Esophagus (tissue), 2 donors: ENCODE measurements at regions not wholly inside any gene's neighbourhood (a gene's known extent, or its start where the extent isn't known, plus 50 kb on each side); places are given as distances from the start of the nearest gene placed in this dataset.
"Not testable (repeated sequence)": the region's sequence is repeated elsewhere in the genome, so short reads cannot be mapped to it uniquely, and the experiment has no call there.

ENCODE experiments used
- H3K27ac ChIP-seq, 2 donors: one replicate each; pipeline ENCODE4 v1.5.1; 2013; ENCODE audit warnings: low read depth in 2 of 2, mild to moderate bottlenecking in 2 of 2, inconsistent platforms in 1 of 2, low read length in 1 of 2, moderate library complexity in 1 of 2
- H3K27me3 ChIP-seq, 2 donors: one replicate each; pipeline ENCODE4 v1.6.1; 2013; ENCODE audit warnings: low read length in 2 of 2, control low read depth in 1 of 2, mild to moderate bottlenecking in 1 of 2; ENCODE audit not compliant: insufficient read depth in 2 of 2, control insufficient read depth in 1 of 2
- H3K36me3 ChIP-seq, 2 donors: one replicate each; pipeline ENCODE4 v1.6.1; 2013; ENCODE audit warnings: low read length in 1 of 2; ENCODE audit not compliant: control insufficient read depth in 2 of 2, insufficient read depth in 2 of 2
- H3K4me1 ChIP-seq, 2 donors: one replicate each; pipeline ENCODE4 v1.6.1; 2013; ENCODE audit warnings: low read length in 1 of 2; ENCODE audit not compliant: control insufficient read depth in 2 of 2, insufficient read depth in 2 of 2
- H3K4me3 ChIP-seq, 2 donors: one replicate each; pipeline ENCODE4 v1.5.1; 2013; ENCODE audit warnings: low read length in 2 of 2, mild to moderate bottlenecking in 2 of 2, low read depth in 1 of 2, moderate library complexity in 1 of 2
- H3K9me3 ChIP-seq, 2 donors: one replicate each; pipeline ENCODE4 v1.6.1; 2013; ENCODE audit warnings: mild to moderate bottlenecking in 2 of 2, low read depth in 1 of 2, low read length in 1 of 2, moderate library complexity in 1 of 2; ENCODE audit not compliant: control insufficient read depth in 2 of 2, insufficient read depth in 1 of 2
- WGBS, 2 donors: extraction: QIAGEN DNeasy Blood & Tissue Kit; methylation state at CpG; one replicate each; pipeline ENCODE4 v1.1.7; 2013; 5-methylcytosine and 5-hydroxymethylcytosine counted together
- donor health status: healthy with polysubstance abuse.
- donor health status: Bipolar disorder and iron deficiency.

DNA sequence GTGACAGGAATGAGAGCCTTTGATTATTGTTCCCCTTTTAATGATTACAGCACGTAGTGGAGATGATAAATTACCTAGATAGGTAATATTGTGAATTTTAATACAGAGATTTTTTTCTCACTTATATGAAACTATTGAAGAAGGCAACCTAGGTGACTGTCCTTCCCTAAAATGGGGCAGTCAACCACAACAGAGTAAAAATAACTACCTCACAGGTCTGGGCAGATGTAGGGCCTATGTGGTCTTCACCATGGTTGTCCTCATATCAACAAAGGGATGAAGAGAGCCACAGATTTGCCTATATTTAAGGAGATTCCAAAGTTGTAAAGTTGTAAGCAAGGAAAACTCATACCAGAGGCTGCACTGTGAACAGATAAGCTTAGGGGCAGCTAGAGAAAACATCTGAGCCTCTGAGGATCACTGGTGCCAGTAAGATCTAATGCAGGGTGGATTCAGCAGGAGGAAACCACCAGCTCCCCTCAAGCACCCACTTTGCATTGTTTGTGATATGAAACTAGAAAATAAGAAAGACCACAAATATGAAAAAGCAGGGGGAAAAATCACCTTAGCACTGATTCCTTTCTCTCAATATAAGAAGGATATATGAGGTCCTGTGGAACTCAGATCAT is 547.9 kb upstream of the GALNTL6 start:
- Histone ChIP-seq H3K27me3 (no peaks in the 10 kb centered on the region), H3K27ac (no peak overlapping the region), H3K4me3 (no peak overlapping the region), H3K4me1 (no peaks in the 10 kb centered on the region), H3K9me3 (peaks cover 0 to 2% of the 10 kb centered on the region in 2 donors), H3K36me3 (no peaks in the 10 kb centered on the region)
- WGBS, 2 donors = 54 to 58% methylated on average over 1 of the region's 1 CpG

DNA sequence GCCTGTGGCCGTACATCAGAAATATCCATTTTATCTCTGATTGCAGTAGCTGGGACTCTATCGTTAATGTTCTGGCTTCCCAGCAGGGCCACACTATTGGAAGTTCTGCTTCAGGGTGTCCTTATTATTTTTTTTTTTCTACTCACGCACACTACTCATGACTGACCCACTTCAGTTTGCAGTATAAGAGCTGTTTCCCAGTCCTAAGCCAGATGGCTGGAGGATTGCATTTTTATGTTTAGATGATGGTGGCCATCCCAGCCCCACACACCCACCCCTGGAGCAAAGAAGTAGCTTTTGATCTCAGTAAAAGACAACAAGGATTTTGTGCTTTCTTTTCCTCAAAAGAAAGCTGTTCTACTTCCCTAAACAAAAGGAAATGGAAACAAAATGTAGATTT is 557.0 kb upstream of the GALNTL6 start:
- Histone ChIP-seq H3K4me3 (no peak overlapping the region), H3K27me3 (no peaks in the 10 kb centered on the region), H3K4me1 (no peaks in the 10 kb centered on the region), H3K36me3 (no peaks in the 10 kb centered on the region), H3K27ac (no peak overlapping the region), H3K9me3 (no peaks in the 10 kb centered on the region)
- 76 to 89% methylated on average over 3 of the region's 3 CpGs for WGBS, 2 donors

DNA sequence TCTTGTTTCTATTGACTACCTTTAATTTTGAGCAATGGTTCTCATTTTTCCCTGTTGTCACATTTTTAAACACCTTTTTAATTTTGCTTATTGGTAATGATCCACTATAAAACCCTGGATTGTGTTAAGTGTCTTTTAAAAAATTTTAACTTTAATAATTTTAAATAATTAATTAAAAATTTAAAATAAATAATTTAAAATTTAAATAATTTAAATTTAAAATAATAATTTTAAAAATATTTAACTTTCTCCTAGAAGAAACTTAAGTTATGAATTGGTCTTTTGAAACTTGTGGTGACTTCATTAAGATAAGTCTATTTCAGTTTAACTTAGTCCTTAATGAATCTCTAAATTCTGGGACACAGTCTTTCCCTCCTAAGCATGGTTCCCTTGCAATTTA is 566.3 kb upstream of the GALNTL6 start:
- Histone ChIP-seq H3K4me3 (no peak overlapping the region), H3K9me3 (no peaks in the 10 kb centered on the region), H3K4me1 (no peaks in the 10 kb centered on the region), H3K27me3 (no peaks in the 10 kb centered on the region), H3K36me3 (no peaks in the 10 kb centered on the region), H3K27ac (no peak overlapping the region)

DNA sequence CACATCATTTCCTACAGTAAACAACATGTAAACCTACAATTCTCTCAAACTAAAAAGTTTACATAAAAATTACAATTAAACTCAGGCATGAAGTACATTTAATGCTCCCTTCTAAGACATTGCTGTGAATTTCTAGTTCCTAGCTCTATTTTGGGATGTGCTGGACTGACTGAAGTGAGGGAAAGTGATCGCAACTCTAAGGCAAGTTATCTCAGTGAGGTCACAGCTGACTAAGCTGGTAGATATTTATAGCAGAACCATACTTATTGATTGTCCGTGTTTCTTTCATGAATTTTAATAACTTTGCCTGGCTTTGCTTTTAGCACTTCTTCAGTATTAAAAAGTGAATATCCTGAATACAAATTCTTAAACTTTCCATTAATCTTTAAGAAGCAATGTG is 570.4 kb upstream of the GALNTL6 start:
- Histone ChIP-seq H3K27ac (no peak overlapping the region), H3K4me1 (no peaks in the 10 kb centered on the region), H3K36me3 (no peaks in the 10 kb centered on the region), H3K9me3 (no peaks in the 10 kb centered on the region), H3K4me3 (no peak overlapping the region), H3K27me3 (no peaks in the 10 kb centered on the region)
- WGBS, 2 donors = 84 to 85% methylated on average over 2 of the region's 2 CpGs

DNA sequence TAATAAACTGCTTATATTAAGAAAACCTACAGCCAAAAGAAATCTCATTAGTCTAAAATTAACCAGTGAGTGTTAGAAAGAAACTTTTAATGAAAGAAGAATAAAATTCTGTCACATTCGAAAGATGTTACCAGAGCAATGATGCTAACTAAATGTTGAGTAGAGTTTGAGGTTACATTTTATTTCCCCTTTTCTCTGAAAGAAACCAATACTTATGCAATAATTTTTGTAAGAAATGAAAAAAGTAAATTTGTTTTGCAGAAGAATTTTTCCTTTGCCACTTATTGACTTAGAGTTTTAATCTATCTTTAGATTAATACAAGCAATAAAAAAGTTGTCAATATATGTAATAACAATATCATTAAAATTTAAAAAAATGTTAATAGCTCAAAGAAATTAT is 574.0 kb upstream of the GALNTL6 start:
- WGBS, 2 donors = 56 to 72% methylated on average over 1 of the region's 1 CpG
- H3K4me1 ChIP-seq = no peaks in the 10 kb centered on the region
- no peaks in the 10 kb centered on the region for H3K36me3 ChIP-seq

DNA sequence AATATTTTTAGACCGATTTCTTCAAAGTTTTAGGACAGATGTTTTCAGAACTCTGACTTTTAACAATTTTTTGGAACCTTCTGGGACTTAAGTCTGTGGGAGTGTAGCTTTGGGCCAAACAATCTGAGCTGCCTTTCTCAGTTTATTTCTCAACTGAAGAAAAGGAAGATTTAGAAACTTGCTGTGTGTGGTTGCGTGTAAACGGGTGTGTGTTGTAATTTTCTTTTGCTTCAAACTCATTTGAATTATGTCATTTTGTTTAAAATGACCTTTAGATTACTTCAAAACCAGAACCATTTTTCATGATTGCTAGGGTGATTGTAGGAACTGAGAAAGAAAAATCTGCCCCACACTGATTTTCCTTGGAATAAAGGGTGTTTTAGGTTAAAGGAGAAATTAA is 577.7 kb upstream of the GALNTL6 start:
- H3K27me3 ChIP-seq = no peaks in the 10 kb centered on the region
- no peaks in the 10 kb centered on the region for H3K36me3 ChIP-seq
- no peaks in the 10 kb centered on the region for H3K4me1 ChIP-seq
- 68 to 70% methylated on average over 3 of the region's 3 CpGs for whole genome bisulfite sequencing, 2 donors
- no peaks in the 10 kb centered on the region for H3K9me3 ChIP-seq
- no peak overlapping the region for H3K27ac ChIP-seq
- no peak overlapping the region for H3K4me3 ChIP-seq

More for the DNA sequence above, 574.0 kb upstream of the GALNTL6 start:
- Histone ChIP-seq H3K27me3 (no peaks in the 10 kb centered on the region), H3K9me3 (no peaks in the 10 kb centered on the region), H3K27ac (no peak overlapping the region), H3K4me3 (no peak overlapping the region)

DNA sequence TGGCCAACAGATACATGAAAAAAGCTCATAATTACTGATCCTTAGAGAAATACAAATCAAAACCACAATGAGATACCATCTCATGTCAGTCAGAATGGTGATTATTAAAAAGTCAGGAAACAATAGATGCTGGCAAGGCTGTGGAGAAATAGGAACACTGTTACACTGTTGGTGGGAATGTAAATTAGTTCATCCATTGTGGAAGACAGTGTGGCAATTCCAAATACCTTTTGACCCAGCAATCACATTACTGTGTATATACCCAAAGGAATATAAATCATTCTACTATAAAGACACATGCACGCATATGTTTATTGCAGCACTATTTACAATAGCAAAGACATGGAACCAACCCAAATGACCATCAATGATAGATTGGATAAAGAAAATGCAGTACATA is 583.9 kb upstream of the GALNTL6 start:
- not testable (repeated sequence) for H3K36me3 ChIP-seq, H3K9me3 ChIP-seq, H3K4me1 ChIP-seq, H3K27ac ChIP-seq, H3K27me3 ChIP-seq, H3K4me3 ChIP-seq
- WGBS, 2 donors = 74 to 79% methylated on average over 1 of the region's 1 CpG

DNA sequence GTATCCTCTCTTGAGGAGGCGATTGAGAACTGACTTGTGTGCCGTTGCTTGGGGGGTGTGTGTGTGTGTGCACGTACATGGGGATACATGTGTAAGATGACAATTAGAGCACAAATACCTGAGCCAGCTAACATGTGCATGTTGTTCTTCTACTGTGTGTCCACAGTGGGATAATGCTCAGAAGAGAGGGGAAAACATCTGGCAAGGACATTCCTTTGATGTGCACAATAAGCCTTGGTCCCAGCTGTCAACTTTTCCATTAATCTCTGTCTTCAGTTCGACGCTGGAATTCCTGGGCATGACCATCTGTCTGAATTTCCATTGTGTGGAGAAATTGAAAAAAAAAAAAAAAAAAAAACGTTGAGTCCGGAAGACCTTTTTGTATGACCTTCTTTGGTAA is 592.0 kb upstream of the GALNTL6 start:
- H3K9me3 ChIP-seq = peaks cover 0 to 2% of the 10 kb centered on the region in 2 donors
- H3K27ac ChIP-seq = no peak overlapping the region
- 60% methylated on average over 7 of the region's 7 CpGs for WGBS, 2 donors
- no peak overlapping the region for H3K4me3 ChIP-seq
- no peaks in the 10 kb centered on the region for H3K27me3 ChIP-seq
- H3K36me3 ChIP-seq = no peaks in the 10 kb centered on the region
- no peaks in the 10 kb centered on the region for H3K4me1 ChIP-seq

DNA sequence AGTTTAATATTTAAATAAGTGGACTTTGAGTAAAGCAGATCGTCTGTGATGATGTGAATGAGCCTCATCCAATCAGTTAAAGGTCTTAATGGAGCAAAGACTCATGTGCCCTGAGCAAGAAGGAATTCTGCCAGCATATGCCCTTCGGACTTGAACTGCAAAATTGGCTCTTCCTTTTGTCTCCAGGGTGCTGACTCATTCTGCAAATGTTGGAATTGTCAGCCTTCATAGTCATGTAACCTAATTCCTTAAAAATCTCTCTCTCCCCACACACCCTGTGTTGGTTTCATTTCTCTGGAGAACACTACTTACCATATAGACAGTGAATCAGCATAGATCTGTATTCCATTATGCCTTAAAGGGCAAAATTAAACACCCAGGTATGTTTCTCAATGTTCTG is 609.8 kb upstream of the GALNTL6 start:
- 37 to 41% methylated on average over 2 of the region's 2 CpGs for WGBS, 2 donors
- Histone ChIP-seq H3K4me3 (no peak overlapping the region), H3K4me1 (no peaks in the 10 kb centered on the region), H3K27me3 (no peaks in the 10 kb centered on the region), H3K9me3 (no peaks in the 10 kb centered on the region), H3K27ac (no peak overlapping the region), H3K36me3 (no peaks in the 10 kb centered on the region)

DNA sequence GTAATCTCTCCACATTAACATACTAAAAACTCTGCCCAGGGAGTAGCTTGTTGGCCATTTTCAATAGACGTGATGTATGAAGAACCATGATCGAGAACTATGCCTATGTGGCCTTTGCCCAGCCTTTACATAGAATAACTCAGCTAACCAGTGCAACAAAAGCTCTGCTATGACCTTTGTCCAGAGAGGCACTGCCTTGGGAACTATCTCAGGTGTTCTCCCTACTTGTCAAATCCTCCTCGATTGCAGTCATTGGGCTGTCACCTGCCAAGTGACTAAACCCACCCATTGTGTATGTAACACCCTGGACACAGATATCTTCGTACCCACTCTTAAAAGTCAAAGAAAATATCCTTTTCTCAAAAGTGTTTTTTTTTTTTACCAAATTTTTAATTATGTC is 610.3 kb upstream of the GALNTL6 start:
- WGBS, 2 donors = 69 to 81% methylated on average over 4 of the region's 4 CpGs
- Histone ChIP-seq H3K36me3 (no peaks in the 10 kb centered on the region), H3K27me3 (no peaks in the 10 kb centered on the region), H3K9me3 (no peaks in the 10 kb centered on the region), H3K4me3 (no peak overlapping the region), H3K27ac (no peak overlapping the region), H3K4me1 (no peaks in the 10 kb centered on the region)
